ENCODE measurements at regions not wholly inside any gene's neighbourhood (a gene's known extent, or its start where the extent isn't known, plus 50 kb on each side); places are given as distances from the start of the nearest gene placed in this dataset.

GRCh38 chr2:166609183-166609959, 115.3 kb upstream of the SCN7A start:
- TF ChIP-seq, protein P1, sequence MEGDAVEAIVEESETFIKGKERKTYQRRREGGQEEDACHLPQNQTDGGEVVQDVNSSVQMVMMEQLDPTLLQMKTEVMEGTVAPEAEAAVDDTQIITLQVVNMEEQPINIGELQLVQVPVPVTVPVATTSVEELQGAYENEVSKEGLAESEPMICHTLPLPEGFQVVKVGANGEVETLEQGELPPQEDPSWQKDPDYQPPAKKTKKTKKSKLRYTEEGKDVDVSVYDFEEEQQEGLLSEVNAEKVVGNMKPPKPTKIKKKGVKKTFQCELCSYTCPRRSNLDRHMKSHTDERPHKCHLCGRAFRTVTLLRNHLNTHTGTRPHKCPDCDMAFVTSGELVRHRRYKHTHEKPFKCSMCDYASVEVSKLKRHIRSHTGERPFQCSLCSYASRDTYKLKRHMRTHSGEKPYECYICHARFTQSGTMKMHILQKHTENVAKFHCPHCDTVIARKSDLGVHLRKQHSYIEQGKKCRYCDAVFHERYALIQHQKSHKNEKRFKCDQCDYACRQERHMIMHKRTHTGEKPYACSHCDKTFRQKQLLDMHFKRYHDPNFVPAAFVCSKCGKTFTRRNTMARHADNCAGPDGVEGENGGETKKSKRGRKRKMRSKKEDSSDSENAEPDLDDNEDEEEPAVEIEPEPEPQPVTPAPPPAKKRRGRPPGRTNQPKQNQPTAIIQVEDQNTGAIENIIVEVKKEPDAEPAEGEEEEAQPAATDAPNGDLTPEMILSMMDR (IDR thresholded peaks at IDR 0.05), result no peak
- TF ChIP-seq POLR2A (IDR thresholded peaks at IDR 0.05), result no peak
